HG03469 (cell line): ENCODE measurements at regions not wholly inside any gene's neighbourhood (a gene's known extent, or its start where the extent isn't known, plus 50 kb on each side); places are given as distances from the start of the nearest gene placed in this dataset.
A peak's percentile ranks its signal among the peaks of the same experiment; 100 is the strongest.

Source experiments
- ATAC-seq: cut with Tn5 transposase; IDR thresholded peaks from one replicate; pipeline ENCODE4 v1.9.1; 2021; ENCODE audit warnings: mild to moderate bottlenecking, moderate library complexity, moderate number of reproducible peaks; ENCODE audit not compliant: unreplicated experiment

DNA sequence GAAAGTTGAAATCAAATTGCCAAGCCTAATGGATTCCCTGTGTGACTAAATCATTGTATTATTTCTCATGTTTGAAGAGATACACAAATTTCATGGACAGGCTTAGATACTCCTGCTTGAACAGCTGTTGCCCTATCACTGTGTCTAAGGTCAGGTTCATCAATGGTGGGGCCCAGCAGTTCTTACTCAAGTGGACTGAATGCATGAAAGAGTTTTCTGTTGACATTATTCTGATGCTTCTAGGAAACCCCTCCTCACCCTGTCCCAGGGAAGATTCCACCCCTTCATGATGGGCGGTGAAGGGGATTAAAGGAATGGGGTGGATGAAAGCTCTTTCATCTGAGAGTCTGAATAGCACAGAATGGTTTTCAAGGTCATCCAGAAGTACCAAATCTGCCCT is 148.8 kb downstream of the INO80D start:
- ATAC-seq = no peak

DNA sequence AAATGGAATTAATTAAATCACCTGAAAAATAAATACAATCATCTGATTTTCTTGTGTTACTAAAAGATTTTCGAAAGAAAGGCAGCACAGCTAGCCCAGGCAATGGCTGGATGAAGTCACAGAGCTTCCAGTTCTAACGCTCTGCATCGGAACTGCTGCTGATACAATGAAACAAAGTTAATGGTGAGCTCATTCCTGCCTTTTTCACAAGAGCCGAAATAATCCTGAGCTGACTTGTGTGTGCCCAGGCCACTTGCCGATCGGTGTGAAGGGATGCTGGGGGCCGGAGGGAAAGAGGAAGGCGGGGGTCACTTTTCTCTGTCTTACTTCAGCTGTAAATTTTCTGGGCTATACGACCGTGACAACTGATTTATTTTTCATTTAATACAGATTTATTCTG is 149.5 kb downstream of the INO80D start:
- no peak for ATAC-seq

DNA sequence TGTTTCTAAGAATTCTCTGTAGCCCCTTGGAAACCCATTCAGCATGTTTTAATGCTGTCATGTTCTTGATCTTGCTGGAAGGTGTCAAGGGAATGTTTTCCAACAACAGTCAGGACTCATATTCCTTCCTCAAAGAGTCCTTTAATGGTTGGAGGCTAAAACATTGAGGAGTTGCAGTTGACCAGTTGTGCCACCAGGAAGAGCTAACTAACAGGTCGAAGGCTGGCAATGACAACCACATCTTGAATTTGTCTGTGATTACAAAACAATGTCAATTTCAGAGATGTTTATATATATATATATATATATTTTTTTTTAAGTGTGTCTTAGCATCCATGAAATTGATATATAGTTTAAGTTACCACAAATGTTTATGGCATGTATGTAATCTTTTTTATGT is 151.5 kb downstream of the INO80D start:
- no peak for ATAC-seq

DNA sequence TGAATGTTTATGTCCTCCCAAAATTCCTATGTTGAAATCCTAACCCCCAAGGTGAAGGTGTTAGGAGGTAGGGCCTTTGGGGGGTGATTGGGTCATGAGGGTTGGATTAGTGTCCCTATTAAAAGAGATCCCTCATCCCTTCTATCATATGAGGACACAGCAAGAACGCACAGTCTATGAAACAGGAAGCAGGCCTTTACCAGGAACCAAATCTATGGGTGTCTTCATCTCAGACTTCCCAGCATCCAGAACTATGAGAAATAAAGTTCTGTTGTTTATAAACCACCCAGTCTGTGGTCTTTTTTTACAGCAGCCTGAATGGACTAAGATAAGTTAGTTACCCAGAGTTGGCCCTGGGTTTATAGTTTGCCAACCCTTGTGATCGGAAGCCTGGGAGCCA is 153.1 kb downstream of the INO80D start:
- no peak for ATAC-seq

DNA sequence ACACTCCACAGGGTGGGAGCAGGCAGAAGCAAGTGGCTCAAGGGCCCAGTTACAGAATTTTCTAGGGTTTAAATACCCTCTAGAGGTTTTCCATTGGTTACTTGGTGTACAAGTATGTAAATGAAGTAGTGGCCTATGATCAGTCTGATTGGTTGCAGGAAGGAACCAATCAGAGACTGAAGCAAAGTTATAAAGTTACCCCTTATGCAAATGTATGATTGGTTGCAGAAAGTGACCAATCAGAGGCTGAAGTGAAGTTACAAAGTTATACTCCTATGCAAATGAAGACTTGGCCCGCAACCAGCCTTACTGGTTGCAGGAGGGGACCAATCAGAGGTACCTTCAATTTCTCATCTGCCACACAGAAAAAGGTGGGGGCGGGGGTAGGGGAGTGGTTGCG is 154.6 kb downstream of the INO80D start:
- ATAC-seq = no peak

DNA sequence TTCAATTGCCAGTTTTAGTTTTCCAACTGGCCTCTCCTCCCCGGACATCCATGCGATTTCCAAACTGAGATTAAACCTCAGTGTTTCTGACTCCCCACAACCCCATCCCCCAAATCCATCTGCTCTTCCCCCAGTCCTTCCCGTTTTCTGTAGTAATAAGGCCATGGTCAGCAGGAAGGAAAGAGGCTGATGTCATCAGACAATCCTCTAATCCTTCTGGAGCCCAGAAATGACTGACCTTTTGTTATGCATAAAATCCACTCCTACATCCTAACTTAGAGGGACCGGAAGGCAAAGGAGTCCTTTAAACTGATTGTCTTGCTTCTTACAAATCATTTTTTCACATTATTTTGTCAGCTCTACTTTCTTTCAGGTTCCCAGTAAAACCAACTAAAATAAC is 155.8 kb downstream of the INO80D start:
- no peak for ATAC-seq

DNA sequence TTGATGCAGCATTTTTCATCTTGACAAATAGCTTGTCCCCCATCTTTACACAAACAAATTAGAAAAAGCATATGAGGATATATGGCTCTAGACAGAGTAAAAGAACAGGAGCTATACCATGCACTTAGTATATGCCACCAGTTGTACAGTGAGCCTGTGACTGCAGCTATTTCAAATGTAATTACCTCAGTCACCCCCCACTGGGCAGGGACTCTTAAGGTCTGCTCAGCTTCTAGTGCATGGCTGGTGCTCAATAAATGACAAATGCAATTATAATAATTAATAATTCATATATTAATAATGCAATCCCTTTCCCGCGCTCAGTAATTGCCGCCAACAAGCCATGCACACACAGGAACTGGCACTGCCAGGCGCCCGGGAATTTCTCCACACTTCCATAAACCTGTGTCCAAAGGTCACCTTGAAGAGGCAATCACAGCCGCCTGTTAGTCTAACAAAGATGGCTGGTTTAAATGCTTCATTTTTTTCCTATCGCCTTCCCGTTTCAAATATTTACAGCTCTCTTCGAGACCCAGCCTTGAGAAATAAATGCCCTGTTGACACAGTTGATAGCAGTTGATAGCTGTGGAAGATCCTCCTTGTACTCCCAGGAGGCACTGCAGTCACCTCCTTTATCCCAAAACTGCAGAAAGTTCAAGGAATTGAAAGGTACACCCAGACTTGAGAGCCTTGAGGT is 156.6 kb downstream of the INO80D start:
- ATAC-seq = no peak

DNA sequence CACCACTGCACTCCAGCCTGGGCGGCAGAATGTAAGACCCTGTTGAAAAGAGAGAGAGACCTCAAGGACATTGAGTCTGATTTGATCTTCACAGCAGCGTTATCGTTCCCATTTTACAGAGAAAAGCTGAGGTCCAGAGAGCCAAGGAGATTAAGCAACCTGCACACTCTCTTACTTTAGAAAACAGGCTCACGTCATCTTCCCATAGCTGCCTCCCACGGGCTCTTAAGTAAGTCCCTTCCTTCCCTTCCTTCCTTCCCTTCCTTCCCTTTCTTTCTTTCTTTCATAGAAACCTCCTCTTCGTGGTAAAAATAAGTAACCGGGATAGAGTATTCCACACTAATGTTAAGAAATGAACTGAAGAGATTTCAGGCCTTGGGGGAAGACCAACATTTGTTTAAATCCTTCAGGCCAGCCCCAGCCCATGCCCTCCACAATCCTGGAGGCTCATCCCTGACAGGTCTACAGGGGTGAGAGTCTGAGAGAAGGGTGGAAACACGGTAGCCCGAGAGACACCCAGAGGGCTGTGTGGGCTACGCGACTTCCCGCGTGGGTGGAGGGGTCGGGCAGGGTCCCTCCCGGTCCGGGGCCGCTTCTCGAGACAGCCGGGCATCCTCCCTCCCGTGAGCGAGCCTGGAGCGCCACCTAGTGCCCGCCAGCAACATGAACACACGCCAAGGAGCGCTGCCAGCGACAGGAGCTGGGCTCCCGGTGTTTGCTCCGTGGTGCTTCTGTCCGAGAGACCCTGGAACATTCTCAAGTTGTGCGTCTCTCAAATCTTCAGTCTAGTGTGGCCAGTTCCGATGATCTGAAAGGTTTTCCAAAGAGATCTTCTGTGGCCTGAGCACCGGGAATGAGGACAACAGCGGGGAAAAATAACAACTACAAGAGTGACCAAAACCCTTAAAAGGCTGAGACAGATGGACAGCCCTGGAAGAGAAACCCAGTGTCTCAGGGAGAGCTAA is 160.3 kb downstream of the INO80D start:
- peak; percentile 62 for ATAC-seq

DNA sequence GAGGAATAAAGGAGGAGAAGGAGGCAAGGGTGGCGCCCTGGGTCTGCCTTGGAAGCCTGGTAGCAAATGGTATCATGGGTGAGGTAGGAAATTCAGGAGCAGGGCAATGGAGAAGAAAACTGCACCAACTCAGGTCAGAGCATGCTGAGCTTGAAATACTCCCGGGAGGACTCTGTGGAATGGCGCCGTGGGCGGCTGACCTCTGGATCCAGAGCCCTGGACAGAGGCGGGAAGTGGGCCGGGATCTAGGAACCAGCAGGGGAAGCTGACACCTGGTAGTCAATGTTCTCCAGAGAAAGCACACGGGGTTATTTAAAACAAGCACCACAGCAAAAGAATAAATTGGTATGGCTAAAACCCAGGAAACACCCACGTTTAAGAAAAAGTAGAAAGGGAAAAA is 161.3 kb downstream of the INO80D start:
- ATAC-seq = no peak

DNA sequence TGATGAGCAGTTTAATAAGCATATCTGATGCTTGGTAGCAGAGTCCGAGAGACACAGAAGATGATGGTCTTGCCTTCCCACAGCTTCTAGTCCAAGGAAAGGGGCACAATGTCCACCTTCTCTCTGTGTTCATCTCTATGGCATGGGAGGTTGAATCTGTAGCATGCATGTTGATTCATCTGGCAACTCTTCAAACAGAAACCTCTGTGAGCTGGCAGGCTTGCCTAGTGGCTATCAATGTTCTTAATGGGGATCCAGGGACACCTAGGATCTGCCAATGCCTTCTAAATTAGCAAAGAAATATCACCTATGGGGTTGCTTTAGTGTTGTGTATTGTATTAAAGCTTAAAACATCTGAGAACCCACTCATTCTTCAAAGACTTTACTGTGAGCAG is 170.8 kb downstream of the INO80D start:
- no peak for ATAC-seq

DNA sequence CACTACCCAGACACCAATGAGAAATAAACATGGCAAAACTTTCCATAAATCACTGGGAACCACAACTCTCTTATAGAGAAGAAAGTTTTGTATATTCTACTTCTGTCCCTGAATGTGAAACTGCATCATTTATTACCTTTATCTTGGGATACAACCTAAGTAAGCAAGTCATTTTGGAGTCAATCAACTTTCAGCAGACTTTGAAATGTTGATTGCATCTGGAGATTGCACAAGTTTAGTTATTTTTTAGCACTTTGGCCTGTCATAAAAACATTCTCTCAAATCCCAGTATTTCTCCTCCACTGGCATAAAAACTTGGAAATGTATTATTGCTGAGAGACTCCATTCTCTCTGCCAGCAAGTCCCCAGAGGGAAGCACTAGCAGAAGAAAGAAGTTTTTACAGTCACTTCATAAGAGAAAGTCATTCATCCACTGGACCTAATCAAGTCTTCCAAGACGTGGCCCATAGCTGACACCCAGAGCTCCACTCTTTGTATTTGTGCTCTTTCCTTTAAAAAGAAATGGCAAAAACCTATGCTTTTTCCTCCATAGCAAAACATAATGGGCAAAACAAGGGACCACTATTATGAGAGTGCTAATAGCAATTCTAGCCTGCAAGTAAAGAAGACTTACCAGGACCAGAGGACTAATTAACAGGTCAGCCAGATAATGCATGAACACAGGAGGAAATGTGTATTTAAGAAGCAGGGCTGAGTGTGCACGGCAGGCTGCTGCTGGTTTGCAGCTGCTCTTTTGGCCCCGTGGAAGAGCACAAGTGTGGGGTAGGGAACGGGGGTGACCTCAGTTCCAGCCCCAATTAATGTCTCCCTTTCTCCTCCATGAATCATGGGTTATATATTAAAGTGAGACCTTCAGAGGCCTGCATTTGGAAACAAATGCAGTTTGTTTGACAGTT is 171.5 kb downstream of the INO80D start:
- no peak for ATAC-seq

DNA sequence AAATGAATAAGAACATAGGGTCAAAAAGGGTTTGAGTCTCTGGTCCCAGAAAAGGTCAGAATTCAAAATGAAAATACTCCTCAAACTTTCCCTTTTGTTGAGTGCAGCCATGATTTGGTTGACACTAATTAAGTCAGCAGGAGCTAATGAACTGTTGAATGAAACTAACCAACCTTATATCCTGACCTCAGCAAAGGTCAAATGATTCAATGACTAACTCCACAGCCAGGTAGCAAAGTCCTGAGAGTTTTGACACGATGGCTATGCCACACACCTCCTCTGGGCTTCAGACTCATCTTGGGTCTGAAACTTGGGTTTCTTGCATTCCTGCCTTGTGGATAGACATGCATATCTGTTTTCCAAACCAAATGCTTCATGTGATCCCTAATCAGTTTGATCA is 172.3 kb downstream of the INO80D start:
- no peak for ATAC-seq

DNA sequence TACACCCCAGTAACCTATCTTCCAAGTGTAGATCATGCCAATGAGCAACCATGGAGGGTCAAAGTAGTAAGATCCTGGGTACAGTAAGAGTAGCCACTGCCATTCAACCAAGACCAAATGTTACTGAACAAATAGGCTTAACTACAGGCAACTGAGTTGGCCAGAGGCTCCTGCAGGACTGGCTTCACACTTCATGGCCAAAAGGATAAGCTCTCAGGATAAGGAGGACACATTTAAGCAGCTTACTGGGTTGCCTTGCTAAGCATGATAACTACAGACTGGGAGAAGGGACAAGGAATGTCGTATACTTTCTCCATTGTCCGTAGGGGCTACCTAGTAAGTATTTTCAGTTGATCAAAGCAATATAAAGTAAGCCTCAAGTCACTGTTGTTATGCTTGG is 174.7 kb downstream of the INO80D start:
- ATAC-seq = no peak

DNA sequence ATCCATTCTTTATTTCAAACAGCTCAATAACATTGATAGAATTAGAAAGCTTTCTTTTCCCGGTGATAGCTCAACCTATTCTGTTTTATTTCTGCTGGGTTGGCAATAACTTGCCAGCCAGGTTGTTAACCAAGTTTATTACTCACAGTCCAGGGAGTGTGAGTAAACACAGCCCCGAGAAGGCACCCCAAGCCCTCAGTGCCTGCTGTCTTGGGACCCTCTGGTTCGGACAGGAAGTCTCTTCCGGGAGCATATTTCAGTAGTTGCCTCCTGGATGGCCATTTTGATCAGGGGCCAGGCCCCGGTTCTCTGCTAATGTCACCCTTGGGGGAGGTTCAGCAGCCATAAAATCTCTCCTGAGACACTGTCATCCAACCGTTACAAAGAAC is 176.8 kb downstream of the INO80D start:
- ATAC-seq = no peak

DNA sequence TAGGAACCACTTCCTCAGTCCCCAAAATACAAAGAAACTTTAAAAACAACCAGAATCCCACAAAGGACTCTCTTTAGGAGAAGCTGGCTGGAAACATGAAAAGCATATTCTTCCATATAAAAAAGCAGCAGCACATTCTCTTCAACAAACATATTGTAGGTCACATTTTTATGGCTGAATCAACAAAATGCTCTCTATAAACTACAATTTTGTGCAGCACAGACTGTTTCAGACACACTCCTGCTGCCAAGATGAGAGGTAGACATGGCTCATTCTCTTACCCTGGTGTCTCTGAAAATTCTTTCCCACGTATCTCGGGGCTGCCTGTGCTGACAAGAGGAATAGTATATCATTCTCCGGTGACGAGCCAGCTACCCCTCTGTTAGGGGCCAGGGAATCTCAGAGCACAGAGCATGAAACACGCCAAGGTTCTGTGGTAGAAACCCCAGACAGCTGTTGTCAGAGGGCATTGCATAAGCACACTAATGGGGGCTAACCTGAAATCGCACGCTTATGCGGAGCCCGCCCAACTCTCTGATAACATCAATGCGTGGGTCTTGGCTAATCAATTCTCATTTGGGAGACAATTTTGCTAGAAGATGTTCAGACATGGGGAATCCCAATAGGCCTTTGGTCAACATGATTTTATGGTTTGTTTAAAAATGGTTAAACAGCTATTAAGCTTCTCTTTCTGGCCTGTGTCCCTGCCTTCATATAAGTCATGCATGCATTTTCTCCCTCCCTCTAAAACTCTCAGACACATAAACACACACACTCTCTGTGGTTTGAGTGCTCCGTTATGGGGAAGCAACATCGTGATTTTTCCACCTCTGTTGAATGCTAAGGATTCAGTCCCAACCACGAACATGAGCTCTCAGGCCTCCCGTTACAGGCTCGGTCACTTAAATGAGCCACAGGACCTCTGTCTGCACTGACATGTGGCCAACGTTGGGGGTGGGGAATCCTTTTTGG is 177.5 kb downstream of the INO80D start:
- ATAC-seq = no peak

DNA sequence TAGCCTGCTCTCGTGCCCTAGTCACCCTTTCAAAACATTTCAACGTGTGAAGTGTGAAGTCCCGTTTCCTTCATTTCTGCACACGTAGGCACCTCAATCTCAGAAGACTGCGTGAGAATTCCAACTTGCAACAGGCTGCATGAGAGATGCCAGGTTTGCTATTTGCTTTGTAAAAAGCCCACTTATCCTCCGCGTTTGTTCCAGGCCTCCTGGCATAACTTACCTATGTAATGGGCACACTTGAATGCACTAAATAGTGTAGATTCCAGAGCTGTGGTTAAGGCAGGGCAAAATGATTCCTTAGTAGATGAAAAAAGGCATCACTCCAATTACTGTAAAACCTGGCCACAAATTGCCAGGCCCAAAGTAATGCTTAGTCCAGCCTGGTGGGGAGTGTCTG is 179.6 kb downstream of the INO80D start:
- ATAC-seq = no peak

DNA sequence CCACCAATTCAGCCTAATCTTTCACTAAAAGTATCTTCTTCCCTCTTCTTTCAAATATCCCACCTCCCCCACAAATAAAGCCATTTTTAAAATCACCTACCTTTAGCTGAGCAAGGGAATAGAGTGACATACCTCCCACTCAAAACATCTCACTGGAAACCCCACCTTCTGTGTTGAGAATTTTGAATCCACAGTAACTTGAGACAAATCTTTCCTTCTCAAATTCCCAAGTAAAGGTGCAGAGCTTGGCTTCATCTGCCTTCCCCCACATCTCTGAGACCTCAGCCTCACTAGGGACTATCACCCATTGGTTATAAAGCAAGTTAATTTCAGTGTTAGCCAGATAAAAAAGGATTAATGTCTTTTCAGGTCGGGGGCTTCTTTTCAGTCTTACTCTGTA is 180.4 kb downstream of the INO80D start:
- no peak for ATAC-seq

DNA sequence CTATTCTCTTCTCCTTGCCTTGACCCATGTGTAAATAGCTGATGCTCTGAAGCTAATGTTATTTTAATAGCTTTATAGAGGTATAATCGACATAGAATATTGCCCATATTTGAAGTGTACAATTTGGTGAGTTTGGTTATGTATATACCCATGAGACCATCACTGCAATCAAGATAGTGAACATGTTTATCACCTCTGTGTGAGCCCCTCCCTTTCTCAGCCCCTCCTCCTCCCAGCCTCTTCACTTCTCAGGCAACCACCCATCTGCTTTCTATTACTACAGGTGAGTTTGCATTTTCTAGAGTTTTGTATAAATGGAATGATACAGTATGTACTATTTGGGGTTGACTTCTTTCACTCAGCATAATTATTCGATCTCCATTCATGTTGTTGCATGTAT is 181.1 kb downstream of the INO80D start:
- ATAC-seq = no peak

DNA sequence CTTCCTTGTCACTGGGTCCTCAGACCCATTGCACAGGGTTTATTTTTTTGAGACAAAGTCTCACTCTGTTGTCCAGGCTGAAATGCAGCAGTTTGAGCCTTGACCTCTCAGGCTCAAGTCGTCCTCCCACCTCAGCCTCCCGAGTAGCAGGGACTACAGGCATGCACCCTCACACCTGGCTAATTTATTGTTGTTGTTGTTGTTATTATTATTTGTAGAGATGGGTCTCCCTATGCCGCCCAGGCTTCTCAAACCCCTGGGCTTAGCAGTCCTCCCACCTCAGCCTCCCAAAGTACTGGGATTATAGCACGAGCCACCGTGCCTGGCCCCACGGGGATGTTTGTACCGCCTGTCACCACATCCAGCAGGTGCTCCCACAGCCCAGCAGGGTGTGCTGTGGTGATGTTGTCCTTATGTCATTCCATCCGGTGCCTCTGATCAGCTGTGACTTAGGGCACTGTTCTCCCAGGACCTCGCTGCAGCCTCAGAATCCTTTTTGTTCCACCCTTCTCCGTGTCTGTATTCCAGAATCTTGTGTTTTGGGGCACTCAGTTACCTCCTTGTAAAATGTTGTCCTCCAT is 182.3 kb downstream of the INO80D start:
- ATAC-seq = peak; percentile 94

DNA sequence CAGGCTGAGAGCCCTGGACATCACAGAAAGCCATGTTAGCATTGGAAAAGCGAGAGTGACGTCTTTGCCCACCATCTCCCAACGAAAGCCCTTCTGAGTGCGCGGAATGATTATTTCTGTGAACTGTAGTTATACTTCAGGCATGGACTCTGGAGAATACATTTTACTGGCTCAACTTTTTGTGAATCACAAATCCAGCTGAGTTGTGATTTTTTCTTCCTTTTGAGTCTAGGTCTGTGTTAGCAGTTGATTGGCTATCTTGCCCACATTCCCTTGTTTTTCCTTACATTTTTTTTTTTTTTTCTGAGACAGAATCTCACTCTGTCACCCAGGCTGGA is 183.1 kb downstream of the INO80D start:
- no peak for ATAC-seq
